ENCODE measurements at regions not wholly inside any gene's neighbourhood (a gene's known extent, or its start where the extent isn't known, plus 50 kb on each side); places are given as distances from the start of the nearest gene placed in this dataset.

- TF ChIP-seq POLR2A (IDR thresholded peaks at IDR 0.05), result no peak
- no peak for TF ChIP-seq CTCF (IDR thresholded peaks at IDR 0.05)
Observed at GRCh38 chr2:194257095-194257494, 1399.9 kb upstream of the SLC39A10 start.
